Mesendoderm (in vitro differentiated cells): ENCODE measurements at regions not wholly inside any gene's neighbourhood (a gene's known extent, or its start where the extent isn't known, plus 50 kb on each side); places are given as distances from the start of the nearest gene placed in this dataset.

Experiments used
- DNase-seq: peaks from one replicate; pipeline ENCODE4 v3.0.0; 2013
- H2AK5ac ChIP-seq: 2 replicates; pipeline ENCODE4 v1.6.1; 2013; ENCODE audit warnings: low read length, inconsistent platforms
- H2BK120ac ChIP-seq: 2 replicates; pipeline ENCODE4 v1.6.1; 2013; ENCODE audit warnings: low read depth, mild to moderate bottlenecking, low read length, moderate library complexity, mixed read lengths
- H2BK15ac ChIP-seq: replicated peaks from 2 replicates; pipeline ENCODE4 v1.6.1; 2013; ENCODE audit warnings: low read depth, mild to moderate bottlenecking, moderate library complexity
- H2BK5ac ChIP-seq: 2 replicates; pipeline ENCODE4 v1.6.1; 2013; ENCODE audit warnings: low read length, inconsistent platforms
- H3K18ac ChIP-seq: 2 replicates; pipeline ENCODE4 v1.6.1; 2013; ENCODE audit warnings: mild to moderate bottlenecking, low read length, mixed read lengths
- H3K23ac ChIP-seq: one replicate; pipeline ENCODE4 v1.6.1; 2013; ENCODE audit warnings: low read length
- H3K27ac ChIP-seq: 2 replicates; pipeline ENCODE4 v1.5.1; 2013; ENCODE audit warnings: low read depth, mild to moderate bottlenecking, inconsistent platforms, low read length, moderate library complexity
- H3K27me3 ChIP-seq: 2 replicates; pipeline ENCODE4 v1.6.1; 2013; ENCODE audit warnings: low read length, control low read depth, mild to moderate bottlenecking, inconsistent platforms; ENCODE audit not compliant: insufficient read depth, poor library complexity
- H3K36me3 ChIP-seq: 2 replicates; pipeline ENCODE4 v1.6.1; 2013; ENCODE audit warnings: low read length, inconsistent platforms; ENCODE audit not compliant: control insufficient read depth, insufficient read depth
- H3K4ac ChIP-seq: one replicate; pipeline ENCODE4 v1.6.1; 2013; ENCODE audit warnings: low read depth, mild to moderate bottlenecking, low read length, moderate library complexity
- H3K4me1 ChIP-seq: 2 replicates; pipeline ENCODE4 v1.6.1; 2013; ENCODE audit warnings: low read depth, low read length, inconsistent platforms; ENCODE audit not compliant: control insufficient read depth
- H3K4me2 ChIP-seq: 2 replicates; pipeline ENCODE4 v1.6.1; 2013; ENCODE audit warnings: low read length
- H3K4me3 ChIP-seq: 2 replicates; pipeline ENCODE4 v1.5.1; 2013; ENCODE audit warnings: mild to moderate bottlenecking, low read length
- H3K56ac ChIP-seq: one replicate; pipeline ENCODE4 v1.6.1; 2013; ENCODE audit warnings: low read length
- H3K79me1 ChIP-seq: 2 replicates; pipeline ENCODE4 v1.6.1; 2013; ENCODE audit warnings: low read length, inconsistent platforms
- H3K79me2 ChIP-seq: 2 replicates; pipeline ENCODE4 v1.6.1; 2013; ENCODE audit warnings: mild to moderate bottlenecking, low read length; ENCODE audit not compliant: control insufficient read depth, insufficient read depth
- H3K9ac ChIP-seq: 2 replicates; pipeline ENCODE4 v1.6.1; 2013; ENCODE audit warnings: low read length, inconsistent platforms
- H4K5ac ChIP-seq: one replicate; pipeline ENCODE4 v1.6.1; 2013; ENCODE audit warnings: low read length
- H4K8ac ChIP-seq: one replicate; pipeline ENCODE4 v1.6.1; 2013; ENCODE audit warnings: low read depth, mild to moderate bottlenecking, control low read depth, low read length, moderate library complexity
- WGBS: extraction: QIAGEN DNeasy Blood & Tissue Kit; methylation state at CpG from one replicate; pipeline ENCODE4 v1.1.7; 2013; ENCODE audit warnings: low lambda C conversion rate, missing lambda C conversion rate; ENCODE audit not compliant: insufficient coverage; ENCODE audit errors: extremely low coverage; 5-methylcytosine and 5-hydroxymethylcytosine counted together

DNA sequence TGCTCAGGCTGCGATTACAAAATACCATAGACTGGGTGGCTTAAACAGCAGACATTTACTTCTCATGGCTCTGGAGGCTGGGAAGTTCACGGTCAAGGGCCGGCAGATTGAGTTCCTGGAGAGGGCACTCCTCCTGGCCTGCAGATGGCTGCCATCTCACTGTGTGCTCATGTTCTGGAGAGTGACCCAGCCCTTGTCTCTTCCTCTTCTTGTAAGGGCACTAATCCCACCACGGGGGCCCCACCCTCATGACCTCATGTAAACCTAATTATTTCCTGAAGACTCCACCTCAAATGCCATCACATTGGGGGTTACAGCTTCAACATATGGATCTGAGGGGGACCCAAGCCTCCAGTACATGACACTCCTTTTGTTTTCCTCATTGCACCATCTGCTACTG, 56.0 kb upstream of the CLDN10 start:
- no peaks in the 10 kb centered on the region for H3K79me1 ChIP-seq
- DNase-seq = no peak
- no peak overlapping the region for H3K18ac ChIP-seq
- no peaks in the 10 kb centered on the region for H3K36me3 ChIP-seq
- no peaks in the 10 kb centered on the region for H3K4me1 ChIP-seq
- H2AK5ac ChIP-seq = no peak overlapping the region
- H2BK15ac ChIP-seq = no peak overlapping the region
- H3K23ac ChIP-seq = no peak overlapping the region
- H2BK120ac ChIP-seq = no peak overlapping the region
- H3K27ac ChIP-seq = no peak overlapping the region
- no peaks in the 10 kb centered on the region for H3K79me2 ChIP-seq
- H3K4me3 ChIP-seq = no peak overlapping the region
- no peak overlapping the region for H2BK5ac ChIP-seq
- H4K5ac ChIP-seq = no peak overlapping the region
- H3K27me3 ChIP-seq = no peaks in the 10 kb centered on the region
- H3K4ac ChIP-seq = no peak overlapping the region
- H3K4me2 ChIP-seq = no peak overlapping the region
- no peak overlapping the region for H3K9ac ChIP-seq
- WGBS = no CpG with 5 or more reads among the region's 4 CpGs
- H4K8ac ChIP-seq = no peak overlapping the region
- no peak overlapping the region for H3K56ac ChIP-seq

- no peak overlapping the region for H3K56ac ChIP-seq
- no peak for DNase-seq
- no peak overlapping the region for H3K18ac ChIP-seq
- H2BK5ac ChIP-seq = no peak overlapping the region
- no peak overlapping the region for H2BK15ac ChIP-seq
- no peak overlapping the region for H3K4ac ChIP-seq
- H2AK5ac ChIP-seq = no peak overlapping the region
- no peak overlapping the region for H3K4me3 ChIP-seq
- no peaks in the 10 kb centered on the region for H3K79me2 ChIP-seq
- no CpG with 5 or more reads among the region's 3 CpGs for WGBS
- no peak overlapping the region for H3K23ac ChIP-seq
- H3K27ac ChIP-seq = no peak overlapping the region
- no peaks in the 10 kb centered on the region for H3K27me3 ChIP-seq
- no peaks in the 10 kb centered on the region for H3K36me3 ChIP-seq
- no peaks in the 10 kb centered on the region for H3K4me1 ChIP-seq
- no peak overlapping the region for H3K4me2 ChIP-seq
- no peak overlapping the region for H3K9ac ChIP-seq
- no peak overlapping the region for H4K5ac ChIP-seq
- H2BK120ac ChIP-seq = no peak overlapping the region
- no peak overlapping the region for H4K8ac ChIP-seq
- H3K79me1 ChIP-seq = no peaks in the 10 kb centered on the region
Observed at GRCh38 chr13:95497381-95497807, 55.1 kb upstream of the CLDN10 start.

DNA sequence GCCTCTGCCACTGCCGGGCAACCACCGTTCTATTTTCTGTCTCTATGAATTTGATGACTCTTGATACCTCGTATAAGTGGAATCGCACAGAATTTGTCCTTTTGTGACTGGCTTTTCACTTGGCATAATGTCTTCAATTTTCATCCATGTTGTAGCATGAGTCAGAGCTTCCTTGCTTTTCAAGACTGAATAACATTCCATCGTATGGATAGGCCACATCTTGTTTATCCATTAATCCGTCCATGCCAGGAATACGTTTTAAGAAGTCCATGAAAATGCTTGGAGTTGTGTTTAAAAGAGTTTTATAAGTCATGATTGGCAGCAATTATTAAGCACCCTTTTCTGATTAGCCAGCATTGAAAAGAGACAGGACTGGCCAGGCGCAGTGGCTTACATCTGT, 53.6 kb upstream of the CLDN10 start:
- Histone ChIP-seq H3K79me2 (no peaks in the 10 kb centered on the region), H3K18ac (no peak overlapping the region), H2BK15ac (no peak overlapping the region), H3K36me3 (no peaks in the 10 kb centered on the region), H3K4ac (no peak overlapping the region), H4K5ac (no peak overlapping the region), H3K4me1 (no peaks in the 10 kb centered on the region), H3K79me1 (no peaks in the 10 kb centered on the region), H3K4me3 (no peak overlapping the region), H3K9ac (no peak overlapping the region), H2BK120ac (no peak overlapping the region), H4K8ac (no peak overlapping the region), H3K4me2 (no peak overlapping the region), H3K27me3 (no peaks in the 10 kb centered on the region), H3K27ac (no peak overlapping the region), H3K56ac (no peak overlapping the region), H2BK5ac (no peak overlapping the region), H2AK5ac (no peak overlapping the region), H3K23ac (no peak overlapping the region)
- no peak for DNase-seq
- WGBS = no CpG with 5 or more reads among the region's 8 CpGs

DNA sequence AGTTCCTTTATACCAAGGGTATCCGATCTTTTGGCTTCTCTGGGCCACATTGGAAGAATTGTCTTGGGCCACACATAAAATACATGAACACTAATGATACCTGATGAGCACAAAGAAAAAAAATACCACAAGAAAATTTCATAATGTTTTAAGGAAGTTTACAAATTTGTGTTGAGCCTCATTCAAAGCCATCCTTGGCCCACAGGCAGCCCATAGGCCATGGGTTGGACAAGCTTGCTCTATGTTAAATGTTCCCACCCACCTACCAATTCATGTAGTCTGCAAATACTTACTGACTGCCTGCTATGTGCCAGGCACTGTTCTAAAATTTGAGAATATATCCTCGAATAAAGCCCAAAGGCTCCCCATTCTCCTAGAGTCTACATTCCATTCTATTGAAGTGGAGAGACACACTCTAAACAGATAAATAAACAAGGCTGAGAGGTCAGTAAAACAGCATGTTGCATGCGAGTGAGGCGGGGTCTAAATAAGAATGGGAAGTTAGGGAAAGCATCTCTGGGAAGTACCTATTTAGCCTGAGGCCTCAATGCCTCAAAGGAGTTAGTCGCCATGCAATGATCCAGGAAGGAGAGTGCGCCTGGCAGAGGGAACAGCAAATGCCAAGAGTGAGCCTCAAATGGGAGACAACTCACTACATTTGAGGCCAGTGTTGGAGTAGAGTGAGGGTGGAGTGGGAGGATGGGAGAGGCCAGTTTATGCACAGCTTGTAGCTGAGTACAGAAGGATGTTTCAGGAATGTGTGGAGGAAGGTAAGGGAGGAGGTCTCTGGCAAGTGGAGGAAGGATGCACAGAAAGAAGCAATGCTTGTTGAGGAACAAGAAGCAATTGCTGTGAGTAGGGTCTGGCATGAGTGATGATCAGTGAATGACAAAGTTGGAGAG, 52.5 kb upstream of the CLDN10 start:
- Histone ChIP-seq H2BK15ac (no peak overlapping the region), H4K5ac (no peak overlapping the region), H2BK5ac (no peak overlapping the region), H2AK5ac (no peak overlapping the region), H3K79me2 (no peaks in the 10 kb centered on the region), H3K23ac (no peak overlapping the region), H3K4ac (no peak overlapping the region), H3K9ac (no peak overlapping the region), H3K27me3 (no peaks in the 10 kb centered on the region), H2BK120ac (no peak overlapping the region), H3K36me3 (no peaks in the 10 kb centered on the region), H3K4me3 (no peak overlapping the region), H3K18ac (no peak overlapping the region), H3K4me2 (no peak overlapping the region), H3K4me1 (no peaks in the 10 kb centered on the region), H3K79me1 (no peaks in the 10 kb centered on the region), H4K8ac (no peak overlapping the region), H3K56ac (no peak overlapping the region), H3K27ac (no peak overlapping the region)
- WGBS = no CpG with 5 or more reads among the region's 6 CpGs
- DNase-seq = peak; percentile 37

DNA sequence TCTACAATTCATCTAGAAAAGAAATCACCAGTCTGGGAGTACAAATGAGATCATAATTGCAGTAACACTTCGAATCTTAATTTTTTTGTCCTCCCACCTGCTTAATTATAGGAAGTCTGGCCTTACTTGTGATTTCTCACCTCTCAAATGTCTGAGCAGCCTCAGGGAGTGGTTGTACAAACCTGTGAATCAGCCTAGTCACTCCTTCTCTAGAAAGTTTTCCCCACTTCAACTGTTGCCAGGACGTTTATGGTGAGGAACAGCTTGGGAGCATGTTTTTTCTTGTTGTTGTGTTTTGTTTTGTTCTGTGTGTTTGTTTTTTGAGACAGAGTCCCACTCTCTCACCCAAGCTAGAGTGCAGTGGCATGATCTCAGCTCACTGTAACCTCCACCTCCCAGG, 50.3 kb upstream of the CLDN10 start:
- no peak overlapping the region for H3K4me2 ChIP-seq
- H3K56ac ChIP-seq = no peak overlapping the region
- H3K36me3 ChIP-seq = no peaks in the 10 kb centered on the region
- H2BK120ac ChIP-seq = no peak overlapping the region
- no peak overlapping the region for H2BK15ac ChIP-seq
- no peak overlapping the region for H3K23ac ChIP-seq
- no peak for DNase-seq
- no peak overlapping the region for H2AK5ac ChIP-seq
- no peak overlapping the region for H3K4me3 ChIP-seq
- no peak overlapping the region for H3K4ac ChIP-seq
- H3K18ac ChIP-seq = no peak overlapping the region
- H3K4me1 ChIP-seq = no peaks in the 10 kb centered on the region
- no peak overlapping the region for H4K5ac ChIP-seq
- H3K79me2 ChIP-seq = no peaks in the 10 kb centered on the region
- no peak overlapping the region for H3K9ac ChIP-seq
- no peak overlapping the region for H3K27ac ChIP-seq
- H3K27me3 ChIP-seq = no peaks in the 10 kb centered on the region
- no peak overlapping the region for H2BK5ac ChIP-seq
- H4K8ac ChIP-seq = no peak overlapping the region
- WGBS = no CpG with 5 or more reads among the region's 2 CpGs
- no peaks in the 10 kb centered on the region for H3K79me1 ChIP-seq
